NCI-H2107 treated with DMSO at 0.1 percent for 48 hours (cell line): ENCODE measurements at regions not wholly inside any gene's neighbourhood (a gene's known extent, or its start where the extent isn't known, plus 50 kb on each side); places are given as distances from the start of the nearest gene placed in this dataset.
"Not testable (repeated sequence)": the region's sequence is repeated elsewhere in the genome, so short reads cannot be mapped to it uniquely, and the experiment has no call there.

ENCODE experiments used
- DNase-seq: peaks from one replicate; lab custom pipeline; 2025; ENCODE audit not compliant: unreplicated experiment; lab: John Stamatoyannopoulos, UW

- DNase-seq = not testable (repeated sequence)
Observed at GRCh38 chrX:79026742-79027141, 81.6 kb downstream of the P2RY10 start.

- no peak for DNase-seq
Observed at GRCh38 chrX:79035421-79035820, 90.2 kb downstream of the P2RY10 start.

GRCh38 chrX:79036157-79036880, 91.1 kb downstream of the P2RY10 start:
- DNase-seq = no peak

GRCh38 chrX:79065696-79066095, 78.8 kb upstream of the GPR174 start:
- DNase-seq = no peak

- no peak for DNase-seq
Observed at GRCh38 chrX:79078114-79078513, 66.4 kb upstream of the GPR174 start.

- DNase-seq = no peak
Observed at GRCh38 chrX:79079477-79079876, 65.0 kb upstream of the GPR174 start.

GRCh38 chrX:79080141-79080540, 64.3 kb upstream of the GPR174 start:
- no peak for DNase-seq

GRCh38 chrX:79081895-79082512, 62.5 kb upstream of the GPR174 start:
- DNase-seq = peak; percentile 16

GRCh38 chrX:79082899-79083298, 61.6 kb upstream of the GPR174 start:
- DNase-seq = no peak

GRCh38 chrX:79084923-79085322, 59.6 kb upstream of the GPR174 start:
- DNase-seq = no peak

GRCh38 chrX:79089896-79090584, 54.4 kb upstream of the GPR174 start:
- no peak for DNase-seq

GRCh38 chrX:79094075-79094832, 50.2 kb upstream of the GPR174 start:
- DNase-seq = no peak
